Activated naive CD8-positive, alpha-beta T cell treated with anti-CD3 and anti-CD28 coated beads for 36 hours (primary cell): ENCODE measurements at regions not wholly inside any gene's neighbourhood (a gene's known extent, or its start where the extent isn't known, plus 50 kb on each side); places are given as distances from the start of the nearest gene placed in this dataset.

Source experiments
- DNase-seq: peaks from one replicate; pipeline ENCODE4 v3.0.0; 2021
- H3K27ac Mint-ChIP-seq: one replicate; pipeline ENCODE4 v1.8.0; 2022; ENCODE audit warnings: mild to moderate bottlenecking, moderate library complexity, mixed read lengths
- H3K27me3 Mint-ChIP-seq: one replicate; pipeline ENCODE4 v1.8.0; 2022; ENCODE audit warnings: mild to moderate bottlenecking, mixed read lengths
- H3K36me3 Mint-ChIP-seq: one replicate; pipeline ENCODE4 v1.8.0; 2021; ENCODE audit warnings: mild to moderate bottlenecking, mixed read lengths
- H3K4me1 Mint-ChIP-seq: one replicate; pipeline ENCODE4 v1.8.0; 2021; ENCODE audit warnings: mixed read lengths
- H3K4me3 Mint-ChIP-seq: one replicate; pipeline ENCODE4 v1.8.0; 2022; ENCODE audit warnings: mild to moderate bottlenecking, moderate library complexity, mixed read lengths
- H3K9me3 Mint-ChIP-seq: one replicate; pipeline ENCODE4 v1.8.0; 2022; ENCODE audit warnings: mixed read lengths

DNA sequence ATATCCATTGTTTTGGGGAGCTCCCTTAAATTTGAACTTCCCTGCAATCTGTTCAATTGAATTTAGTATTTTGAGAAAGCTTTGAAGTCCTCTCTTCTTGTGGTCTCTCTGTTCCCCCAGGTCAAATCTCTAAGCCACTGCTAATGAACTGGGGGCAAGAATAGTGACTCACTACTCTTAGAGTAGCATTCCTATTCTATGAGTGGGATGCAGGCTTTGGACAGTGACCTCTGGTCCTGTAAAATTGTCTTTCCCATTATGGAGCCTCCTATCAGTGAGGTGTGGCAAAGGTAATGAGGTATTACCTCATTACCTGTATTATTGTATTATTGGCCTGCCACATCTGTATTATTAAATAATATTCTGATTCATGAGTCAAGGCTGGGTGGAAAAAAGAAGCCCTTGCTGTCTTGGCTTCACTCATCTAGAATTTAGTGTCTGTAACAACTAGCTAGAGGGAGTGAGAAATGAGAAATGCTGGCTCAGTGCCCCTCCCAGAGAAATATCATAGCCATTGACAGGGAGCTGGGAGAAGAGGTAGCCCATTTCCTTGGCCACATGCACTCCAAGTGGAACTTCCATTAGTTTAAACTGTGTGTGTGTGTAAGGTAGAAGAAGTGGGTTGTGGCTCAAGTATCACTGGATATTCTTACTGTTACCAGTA is 393.9 kb upstream of the CTSO start:
- H3K4me1 Mint-ChIP-seq, result no peaks in the 10 kb centered on the region
- no peak overlapping the region for H3K27ac Mint-ChIP-seq
- H3K4me3 Mint-ChIP-seq, result no peak overlapping the region
- no peak for DNase-seq
- H3K9me3 Mint-ChIP-seq, result no peaks in the 10 kb centered on the region
- no peaks in the 10 kb centered on the region for H3K36me3 Mint-ChIP-seq
- no peaks in the 10 kb centered on the region for H3K27me3 Mint-ChIP-seq

- H3K9me3 Mint-ChIP-seq, result no peaks in the 10 kb centered on the region
- H3K27me3 Mint-ChIP-seq, result no peaks in the 10 kb centered on the region
- no peak for DNase-seq
- H3K4me1 Mint-ChIP-seq, result no peaks in the 10 kb centered on the region
- H3K27ac Mint-ChIP-seq, result no peak overlapping the region
- no peak overlapping the region for H3K4me3 Mint-ChIP-seq
- no peaks in the 10 kb centered on the region for H3K36me3 Mint-ChIP-seq
Measured at GRCh38 chr4:156346959-156347385, 393.3 kb upstream of the CTSO start.

DNA sequence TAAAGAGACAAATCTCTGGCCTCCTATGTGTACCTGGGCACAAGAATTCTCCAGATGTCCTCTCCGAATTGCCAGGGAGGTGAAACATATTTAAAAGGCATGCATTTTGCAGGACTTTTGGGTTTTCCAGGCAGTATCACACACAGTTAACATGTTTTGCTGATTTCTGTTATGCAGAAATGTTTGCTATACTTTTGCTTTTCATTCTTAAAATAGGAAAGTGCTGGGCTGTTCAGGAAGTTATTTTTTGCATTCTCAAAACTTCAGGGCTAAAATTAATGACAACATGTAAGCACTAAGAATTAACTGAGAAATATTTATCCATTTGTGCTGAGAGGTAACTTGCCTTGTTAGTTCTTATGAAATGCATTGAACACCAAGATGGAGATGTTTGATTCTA is 390.7 kb upstream of the CTSO start:
- no peaks in the 10 kb centered on the region for H3K27me3 Mint-ChIP-seq
- no peaks in the 10 kb centered on the region for H3K9me3 Mint-ChIP-seq
- no peaks in the 10 kb centered on the region for H3K36me3 Mint-ChIP-seq
- DNase-seq, result no peak
- H3K4me3 Mint-ChIP-seq, result no peak overlapping the region
- H3K4me1 Mint-ChIP-seq, result no peaks in the 10 kb centered on the region
- H3K27ac Mint-ChIP-seq, result no peak overlapping the region

DNA sequence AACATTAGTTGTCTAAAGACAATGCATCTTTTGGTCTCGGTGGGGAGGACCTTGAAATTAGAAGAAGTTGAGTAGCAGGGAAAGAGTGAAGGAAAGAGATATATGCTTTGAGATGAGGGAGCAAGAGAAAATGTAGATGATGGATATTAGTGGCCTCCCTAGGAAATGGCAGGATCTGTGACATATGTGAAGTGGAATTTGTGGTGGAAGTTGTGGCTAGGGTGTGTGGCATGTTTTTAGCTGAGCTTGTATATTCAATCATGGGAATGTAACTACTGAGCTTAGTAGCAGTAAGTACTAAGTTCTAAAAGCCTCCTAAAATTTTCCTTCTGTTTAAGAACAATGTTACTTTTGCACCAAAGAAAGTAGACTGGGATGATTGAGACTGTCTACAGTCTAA is 382.8 kb upstream of the CTSO start:
- Mint-ChIP-seq H3K36me3 (no peaks in the 10 kb centered on the region), H3K4me1 (no peaks in the 10 kb centered on the region)
- DNase-seq, result no peak

DNA sequence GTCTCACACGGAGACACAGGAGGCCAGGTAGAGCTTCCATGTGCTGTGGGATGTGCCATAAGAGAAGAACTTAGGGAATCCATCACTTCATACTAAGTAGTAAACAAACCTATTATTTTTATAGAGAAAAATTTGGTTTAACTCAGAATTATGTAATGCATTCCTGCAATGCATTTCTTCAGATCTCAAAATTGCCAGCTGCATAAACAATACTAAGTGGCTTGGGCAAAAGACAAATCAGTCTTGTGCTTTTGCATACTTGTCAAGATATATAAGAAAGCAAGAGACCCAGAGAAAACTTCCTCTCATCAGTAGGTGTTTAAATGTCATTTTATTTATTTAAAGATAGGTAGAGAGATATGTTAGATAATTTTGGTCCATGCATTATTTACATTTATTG is 382.1 kb upstream of the CTSO start:
- Mint-ChIP-seq H3K27me3 (no peaks in the 10 kb centered on the region), H3K9me3 (no peaks in the 10 kb centered on the region), H3K36me3 (no peaks in the 10 kb centered on the region), H3K4me3 (no peak overlapping the region), H3K27ac (no peak overlapping the region), H3K4me1 (no peaks in the 10 kb centered on the region)
- no peak for DNase-seq

More for the DNA sequence above, 382.8 kb upstream of the CTSO start:
- H3K4me3 Mint-ChIP-seq, result no peak overlapping the region
- no peaks in the 10 kb centered on the region for H3K27me3 Mint-ChIP-seq
- no peak overlapping the region for H3K27ac Mint-ChIP-seq
- H3K9me3 Mint-ChIP-seq, result no peaks in the 10 kb centered on the region

DNA sequence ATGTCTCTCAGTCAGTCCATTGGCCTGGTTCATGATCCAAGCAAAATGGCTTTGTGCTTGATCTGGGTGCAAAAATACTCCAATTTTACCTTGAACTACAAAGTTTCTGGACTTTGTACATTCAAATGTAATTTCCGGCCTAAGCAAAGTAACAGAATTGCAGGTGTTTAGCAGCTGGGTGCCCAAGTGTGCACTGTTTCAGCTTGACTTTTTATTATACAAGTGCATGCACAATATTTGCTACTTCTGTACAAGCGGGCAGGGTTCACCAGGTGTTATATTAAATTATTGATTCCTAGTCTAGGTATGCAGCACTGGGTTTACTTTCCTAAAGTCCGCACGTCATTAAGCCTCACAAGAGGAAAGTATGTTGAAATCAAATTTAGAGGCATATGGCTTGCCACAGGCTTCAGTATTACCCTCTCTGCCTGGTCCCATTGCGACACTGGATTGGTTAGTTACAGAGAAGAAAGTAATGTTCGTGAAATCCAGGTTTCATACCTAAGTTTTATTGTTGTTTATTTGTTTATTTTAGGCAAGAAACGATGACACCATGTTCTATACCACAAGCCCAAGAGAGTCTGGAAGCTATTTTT is 376.9 kb upstream of the CTSO start:
- no peaks in the 10 kb centered on the region for H3K4me1 Mint-ChIP-seq
- no peaks in the 10 kb centered on the region for H3K27me3 Mint-ChIP-seq
- no peaks in the 10 kb centered on the region for H3K9me3 Mint-ChIP-seq
- H3K36me3 Mint-ChIP-seq, result no peaks in the 10 kb centered on the region
- H3K27ac Mint-ChIP-seq, result no peak overlapping the region
- DNase-seq, result no peak
- H3K4me3 Mint-ChIP-seq, result no peak overlapping the region

GRCh38 chr4:156329779-156330178 is 376.1 kb upstream of the CTSO start:
- H3K27me3 Mint-ChIP-seq, result no peaks in the 10 kb centered on the region
- no peak for DNase-seq
- no peak overlapping the region for H3K27ac Mint-ChIP-seq
- H3K36me3 Mint-ChIP-seq, result no peaks in the 10 kb centered on the region
- no peaks in the 10 kb centered on the region for H3K9me3 Mint-ChIP-seq
- no peak overlapping the region for H3K4me3 Mint-ChIP-seq
- no peaks in the 10 kb centered on the region for H3K4me1 Mint-ChIP-seq

- Mint-ChIP-seq H3K27ac (no peak overlapping the region), H3K27me3 (no peaks in the 10 kb centered on the region), H3K4me1 (no peaks in the 10 kb centered on the region), H3K9me3 (no peaks in the 10 kb centered on the region), H3K4me3 (no peak overlapping the region), H3K36me3 (no peaks in the 10 kb centered on the region)
- no peak for DNase-seq
Measured at GRCh38 chr4:156328882-156329281, 375.2 kb upstream of the CTSO start.

DNA sequence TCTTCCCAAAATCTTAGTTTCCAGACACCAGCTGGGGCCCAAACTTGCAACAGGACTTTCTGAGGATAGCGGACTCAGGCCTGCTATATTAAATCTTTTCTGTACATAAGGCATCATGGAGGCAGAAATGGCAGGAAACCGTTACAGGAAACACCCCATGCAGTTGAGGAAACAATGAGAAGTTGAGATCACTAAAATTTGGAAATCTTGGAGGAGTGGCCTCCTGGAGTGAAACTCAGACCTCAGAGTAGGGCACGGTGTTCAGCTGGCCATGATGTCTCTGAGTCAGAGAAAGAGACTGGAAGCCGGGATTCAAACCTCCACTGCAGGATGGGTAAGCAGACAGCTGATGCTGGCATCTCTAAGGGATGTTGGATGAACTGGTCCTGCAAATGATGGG is 372.6 kb upstream of the CTSO start:
- no peaks in the 10 kb centered on the region for H3K27me3 Mint-ChIP-seq
- no peak overlapping the region for H3K27ac Mint-ChIP-seq
- no peaks in the 10 kb centered on the region for H3K9me3 Mint-ChIP-seq
- DNase-seq, result no peak
- H3K4me1 Mint-ChIP-seq, result no peaks in the 10 kb centered on the region
- no peak overlapping the region for H3K4me3 Mint-ChIP-seq
- no peaks in the 10 kb centered on the region for H3K36me3 Mint-ChIP-seq

GRCh38 chr4:156322592-156322991 is 368.9 kb upstream of the CTSO start:
- Mint-ChIP-seq H3K4me3 (no peak overlapping the region), H3K27me3 (no peaks in the 10 kb centered on the region), H3K4me1 (no peaks in the 10 kb centered on the region), H3K9me3 (no peaks in the 10 kb centered on the region), H3K36me3 (no peaks in the 10 kb centered on the region), H3K27ac (no peak overlapping the region)
- no peak for DNase-seq

- no peak for DNase-seq
- H3K4me1 Mint-ChIP-seq, result no peaks in the 10 kb centered on the region
- H3K4me3 Mint-ChIP-seq, result no peak overlapping the region
- peaks cover 2% of the 10 kb centered on the region for H3K9me3 Mint-ChIP-seq
- no peak overlapping the region for H3K27ac Mint-ChIP-seq
- no peaks in the 10 kb centered on the region for H3K36me3 Mint-ChIP-seq
- H3K27me3 Mint-ChIP-seq, result no peaks in the 10 kb centered on the region
Measured at GRCh38 chr4:156321203-156321602, 367.5 kb upstream of the CTSO start.

DNA sequence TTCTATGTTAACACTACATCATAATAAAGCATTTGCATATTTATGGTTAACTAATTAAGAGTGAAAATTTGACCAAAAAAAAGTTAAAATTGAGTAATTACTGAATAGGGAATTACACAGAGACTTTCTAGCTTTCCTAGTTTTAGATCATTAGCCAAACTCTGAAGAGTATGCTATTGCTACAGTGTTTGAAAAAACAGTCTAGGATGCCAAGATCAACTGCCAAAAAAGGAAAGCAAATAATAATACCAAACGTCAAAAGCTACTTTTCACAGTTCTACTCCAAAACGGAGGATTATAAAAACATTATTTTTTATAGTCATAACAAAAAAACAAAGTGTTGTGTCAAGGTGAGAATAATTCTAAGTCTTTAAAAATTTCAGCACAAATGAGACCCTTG is 359.8 kb upstream of the CTSO start:
- peaks cover 2% of the 10 kb centered on the region for H3K9me3 Mint-ChIP-seq
- no peaks in the 10 kb centered on the region for H3K4me1 Mint-ChIP-seq
- no peak overlapping the region for H3K4me3 Mint-ChIP-seq
- H3K36me3 Mint-ChIP-seq, result no peaks in the 10 kb centered on the region
- DNase-seq, result no peak
- H3K27ac Mint-ChIP-seq, result no peak overlapping the region
- no peaks in the 10 kb centered on the region for H3K27me3 Mint-ChIP-seq

- Mint-ChIP-seq H3K27me3 (no peaks in the 10 kb centered on the region), H3K36me3 (no peaks in the 10 kb centered on the region)
Measured at GRCh38 chr4:156312261-156312847, 358.7 kb upstream of the CTSO start.

GRCh38 chr4:156309031-156309430 is 355.4 kb upstream of the CTSO start:
- no peak overlapping the region for H3K4me3 Mint-ChIP-seq
- no peak overlapping the region for H3K27ac Mint-ChIP-seq
- no peaks in the 10 kb centered on the region for H3K9me3 Mint-ChIP-seq
- DNase-seq, result no peak
- H3K36me3 Mint-ChIP-seq, result no peaks in the 10 kb centered on the region
- H3K4me1 Mint-ChIP-seq, result no peaks in the 10 kb centered on the region
- no peaks in the 10 kb centered on the region for H3K27me3 Mint-ChIP-seq

More at GRCh38 chr4:156312261-156312847, 358.7 kb upstream of the CTSO start:
- peaks cover 2% of the 10 kb centered on the region for H3K9me3 Mint-ChIP-seq
- H3K4me1 Mint-ChIP-seq, result no peaks in the 10 kb centered on the region
- H3K27ac Mint-ChIP-seq, result no peak overlapping the region
- H3K4me3 Mint-ChIP-seq, result no peak overlapping the region
- no peak for DNase-seq

- Mint-ChIP-seq H3K27me3 (no peaks in the 10 kb centered on the region), H3K4me3 (no peak overlapping the region), H3K36me3 (no peaks in the 10 kb centered on the region), H3K4me1 (no peaks in the 10 kb centered on the region), H3K9me3 (no peaks in the 10 kb centered on the region), H3K27ac (no peak overlapping the region)
- DNase-seq, result no peak
Measured at GRCh38 chr4:156303708-156304107, 350.0 kb upstream of the CTSO start.

- H3K27me3 Mint-ChIP-seq, result no peaks in the 10 kb centered on the region
- H3K9me3 Mint-ChIP-seq, result no peaks in the 10 kb centered on the region
- no peaks in the 10 kb centered on the region for H3K36me3 Mint-ChIP-seq
- no peak for DNase-seq
- H3K27ac Mint-ChIP-seq, result no peak overlapping the region
- no peak overlapping the region for H3K4me3 Mint-ChIP-seq
- H3K4me1 Mint-ChIP-seq, result no peaks in the 10 kb centered on the region
Measured at GRCh38 chr4:156298230-156298629, 344.6 kb upstream of the CTSO start.
